NOMO-1 (cell line): ENCODE measurements at regions not wholly inside any gene's neighbourhood (a gene's known extent, or its start where the extent isn't known, plus 50 kb on each side); places are given as distances from the start of the nearest gene placed in this dataset.
A peak's percentile ranks its signal among the peaks of the same experiment; 100 is the strongest.
"Not testable (repeated sequence)": the region's sequence is repeated elsewhere in the genome, so short reads cannot be mapped to it uniquely, and the experiment has no call there.

Experiments
- DNase-seq, 2 experiments: peaks; one replicate each; lab custom pipeline; 2025; ENCODE audit not compliant: unreplicated experiment in 2 of 2; lab: John Stamatoyannopoulos, UW

DNA sequence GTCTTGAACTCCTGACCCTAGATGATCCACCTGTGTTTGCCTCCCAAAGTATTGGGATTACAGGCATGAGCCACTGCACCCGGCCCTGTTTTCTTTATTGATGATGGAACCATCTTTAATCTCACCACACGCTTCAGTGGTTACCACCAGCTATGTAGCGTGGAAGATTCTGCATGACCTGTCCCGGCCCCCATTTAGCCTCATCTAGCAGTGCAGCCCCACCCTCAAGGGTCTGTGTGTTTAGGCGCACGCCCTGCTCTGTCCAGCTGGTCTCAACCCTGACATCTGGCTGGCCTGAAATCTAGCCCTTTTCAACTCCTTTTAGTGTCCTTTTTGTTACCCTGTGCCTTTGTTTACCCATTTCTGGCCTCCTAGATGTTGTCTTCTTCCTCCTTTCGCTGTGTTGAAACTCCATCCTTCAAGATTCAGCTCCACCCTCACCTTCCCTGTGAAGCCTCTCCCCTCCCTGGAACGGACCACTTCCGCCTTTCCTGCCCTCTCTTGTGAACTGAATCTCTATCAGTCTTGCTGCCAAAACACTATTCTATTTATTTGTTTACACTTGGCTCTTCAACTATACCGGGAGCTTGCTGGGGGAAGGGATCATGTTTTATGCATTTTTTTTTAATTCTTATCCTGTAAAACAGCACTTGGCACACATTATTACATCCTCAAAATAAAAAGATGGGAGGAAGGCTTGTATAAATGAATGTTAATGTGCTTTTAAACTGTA, 101.0 kb upstream of the MTHFD1L start:
- no peak for DNase-seq

DNA sequence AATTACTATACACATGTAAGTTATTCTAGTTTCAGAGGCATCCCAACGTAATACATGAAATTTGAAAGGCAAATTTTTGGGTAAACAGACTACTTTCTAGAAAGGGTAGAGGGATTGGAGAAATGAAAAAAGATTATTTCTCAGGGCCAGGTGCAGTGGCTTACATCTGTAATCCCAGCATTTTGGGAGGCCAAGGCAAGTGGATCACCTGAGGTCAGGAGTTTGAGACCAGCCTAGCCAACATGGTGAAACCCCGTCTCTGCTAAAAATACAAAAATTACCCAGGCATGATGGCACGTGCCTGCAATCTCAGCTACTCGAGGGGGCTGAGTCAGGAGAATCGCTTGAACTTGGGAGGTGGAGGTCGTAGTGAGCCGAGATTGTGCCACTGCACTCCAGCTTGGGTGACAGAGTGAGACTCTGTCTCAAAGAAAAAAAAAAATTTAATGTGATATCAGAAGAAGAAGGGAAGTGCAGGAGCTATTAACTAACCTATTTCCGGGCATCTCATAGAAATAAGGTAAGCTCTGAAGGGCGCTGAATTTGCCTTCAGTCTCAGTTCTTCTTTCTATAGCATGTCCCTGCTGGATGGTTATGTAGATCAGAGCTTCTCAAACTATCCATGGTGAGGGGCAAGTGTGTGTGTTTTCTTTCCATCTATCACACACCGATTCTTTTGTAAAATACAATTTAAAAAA, 100.3 kb upstream of the MTHFD1L start:
- DNase-seq, result peak in 1 of 2 experiments; percentile 35

DNA sequence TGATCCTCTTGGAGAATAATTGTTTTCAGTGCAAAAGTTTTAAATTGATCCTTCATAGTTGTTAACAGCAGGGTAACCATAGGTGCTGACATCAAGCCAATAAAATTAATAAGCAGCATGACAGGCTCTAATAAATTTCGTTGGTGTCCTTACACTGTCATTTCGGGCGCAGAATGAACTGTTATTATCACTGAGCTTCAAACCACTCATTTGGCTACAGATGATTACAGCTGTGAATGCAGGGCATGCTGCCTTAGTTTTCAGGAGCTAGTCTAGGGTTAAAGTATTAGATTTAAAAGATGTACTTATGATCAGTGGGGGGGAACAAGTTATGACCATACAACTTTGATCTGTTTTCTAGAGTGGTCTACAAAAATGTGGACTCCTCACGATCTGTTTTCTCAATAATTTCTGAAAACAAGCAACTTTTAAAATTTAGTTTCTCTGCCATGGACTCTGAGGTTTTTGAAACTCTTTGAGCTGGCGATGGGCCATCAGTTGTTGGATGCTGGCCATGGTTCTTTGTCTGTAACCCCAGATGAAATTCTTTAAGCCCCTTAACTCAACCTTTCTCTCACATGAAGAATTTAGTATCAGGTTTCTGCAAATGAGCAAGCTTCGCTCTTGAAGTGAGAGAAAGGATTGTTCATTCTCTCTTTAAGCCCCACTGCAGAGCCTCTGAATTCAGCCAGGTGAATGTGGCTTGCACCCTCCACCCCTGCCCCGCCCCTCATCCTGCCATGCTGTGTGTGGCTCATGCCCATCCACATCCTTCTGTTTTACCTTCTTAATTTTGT, 99.1 kb upstream of the MTHFD1L start:
- no peak for DNase-seq

DNA sequence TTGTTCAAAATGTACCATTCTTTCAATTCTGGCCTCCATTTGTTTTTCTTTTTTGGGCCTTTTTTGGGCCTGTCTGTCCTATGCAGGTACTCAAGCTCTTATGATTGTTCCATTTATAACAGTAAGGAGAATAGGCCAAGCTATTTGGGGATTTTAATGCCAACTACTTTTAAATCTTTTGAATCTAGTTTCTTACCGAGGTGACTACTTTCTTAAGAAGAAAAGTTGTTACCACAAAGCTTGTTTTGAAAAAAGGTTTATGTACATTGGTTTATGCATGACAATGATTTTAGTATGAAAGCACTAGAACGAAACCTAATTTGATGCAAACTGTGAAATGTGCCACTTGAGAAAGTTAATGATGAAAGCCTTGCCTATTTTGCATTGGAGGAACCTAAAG, 98.3 kb upstream of the MTHFD1L start:
- no peak for DNase-seq

DNA sequence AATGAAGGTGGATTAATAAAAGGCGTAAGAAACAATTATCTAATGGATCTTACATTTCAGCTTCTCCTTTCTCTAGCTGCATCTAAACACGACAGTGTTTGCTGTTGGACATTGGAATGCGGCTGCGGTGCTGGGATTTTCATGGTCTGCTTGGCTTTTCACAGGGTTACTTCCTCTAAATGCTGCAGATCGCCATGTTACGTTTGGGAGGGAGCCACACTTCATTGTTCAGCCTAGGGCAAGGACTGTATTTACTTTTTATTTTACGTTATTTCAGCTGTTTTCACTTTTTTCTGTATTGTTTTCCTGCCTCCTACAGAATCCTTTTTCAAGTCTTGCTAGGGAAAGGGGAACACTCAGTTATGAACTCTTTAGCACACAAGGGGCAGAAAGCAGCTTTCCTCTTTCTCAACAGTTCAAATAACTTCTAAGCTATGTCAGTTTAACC, 97.9 kb upstream of the MTHFD1L start:
- no peak for DNase-seq

DNA sequence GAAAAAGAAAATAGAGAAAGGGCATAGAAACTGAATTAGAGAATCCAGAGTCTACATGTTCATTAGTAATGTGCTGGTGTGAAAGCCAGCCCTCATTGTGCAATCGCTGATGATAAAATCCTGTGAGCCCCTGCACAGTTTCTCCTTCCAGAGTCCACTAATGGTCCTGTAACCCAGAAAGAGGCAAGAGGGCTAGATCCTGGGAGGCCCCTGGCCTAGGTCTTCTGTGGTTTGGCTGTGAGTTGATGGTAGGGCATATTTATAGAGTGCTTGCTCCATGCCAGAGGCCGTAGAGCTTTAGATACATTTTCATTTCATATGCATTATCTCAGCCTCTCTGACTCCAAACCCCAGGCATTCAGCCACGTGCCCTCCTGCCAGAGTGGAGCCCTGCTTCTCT, 94.9 kb upstream of the MTHFD1L start:
- DNase-seq, result no peak

DNA sequence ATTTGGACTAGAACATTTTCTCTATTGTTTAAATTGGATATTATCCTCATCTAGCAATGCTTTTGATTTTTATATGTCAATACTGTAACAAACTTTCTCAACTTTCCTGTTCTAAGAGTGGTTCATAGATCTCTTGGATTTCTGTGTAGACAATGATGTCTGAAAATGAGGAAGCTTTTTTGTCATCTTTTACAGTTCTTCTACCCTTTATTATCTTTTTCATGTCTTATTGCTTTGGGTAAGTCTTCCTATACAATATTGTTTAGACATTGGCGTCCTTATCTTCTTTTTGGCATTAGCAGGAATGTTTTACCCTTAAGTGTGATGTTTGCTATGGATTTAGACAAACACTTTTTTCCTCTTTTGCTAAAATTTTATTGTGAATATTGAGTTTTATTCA, 91.5 kb upstream of the MTHFD1L start:
- DNase-seq, result no peak

DNA sequence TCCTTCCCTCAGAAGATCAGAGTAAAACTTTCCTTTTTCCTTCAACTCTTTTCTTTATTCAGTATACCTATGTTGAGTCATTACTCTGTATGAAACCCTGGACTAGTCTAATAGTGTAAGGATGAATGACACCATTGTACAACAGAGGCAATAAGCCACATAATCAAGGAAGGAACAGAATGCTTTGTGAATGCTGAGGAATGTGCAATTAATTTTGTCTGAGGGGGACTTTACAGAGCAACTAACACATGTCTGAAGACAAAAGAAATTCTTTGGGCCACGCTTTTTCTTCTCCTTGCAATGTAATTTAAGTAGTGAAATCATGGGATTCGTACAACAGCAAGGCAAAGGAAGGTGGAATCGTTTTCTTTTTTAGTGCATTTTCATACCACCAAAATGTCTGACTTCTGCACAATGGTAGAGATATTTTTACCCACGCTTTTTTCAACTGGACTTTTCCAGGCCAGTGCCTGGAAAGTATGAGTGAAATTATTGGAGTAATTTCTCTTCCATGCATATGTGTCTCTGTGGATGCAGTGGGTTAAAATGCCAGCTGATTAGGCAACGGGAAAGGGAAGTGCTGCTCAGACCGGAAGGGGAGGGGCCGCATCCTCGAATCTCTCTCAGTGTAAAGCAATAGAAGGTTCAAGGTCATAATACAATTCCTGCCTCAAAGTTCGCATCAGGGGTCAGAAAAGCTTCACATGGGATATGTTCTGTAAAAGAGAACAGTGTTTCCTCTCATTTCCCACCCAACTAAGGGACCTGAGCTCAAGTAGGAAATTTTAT, 89.9 kb upstream of the MTHFD1L start:
- DNase-seq, result no peak

DNA sequence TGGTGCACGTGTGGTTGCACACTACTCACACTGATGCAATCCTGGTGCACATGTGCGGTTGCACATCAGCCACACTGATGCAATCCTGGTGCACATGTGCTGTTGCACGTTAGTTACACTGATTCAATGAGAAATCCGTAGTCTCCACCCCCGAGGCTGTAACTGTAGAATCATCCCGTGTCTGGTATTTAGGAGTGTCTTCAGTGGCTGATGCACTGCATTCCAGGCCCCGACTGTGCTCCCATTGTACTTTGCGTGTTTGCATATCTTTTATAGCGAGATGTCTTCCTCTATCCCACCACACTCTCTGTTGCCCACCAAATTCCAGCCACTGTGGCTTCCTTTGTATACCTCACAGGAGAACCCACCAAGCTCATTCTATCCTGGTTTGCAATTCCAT, 87.8 kb upstream of the MTHFD1L start:
- no peak for DNase-seq

DNA sequence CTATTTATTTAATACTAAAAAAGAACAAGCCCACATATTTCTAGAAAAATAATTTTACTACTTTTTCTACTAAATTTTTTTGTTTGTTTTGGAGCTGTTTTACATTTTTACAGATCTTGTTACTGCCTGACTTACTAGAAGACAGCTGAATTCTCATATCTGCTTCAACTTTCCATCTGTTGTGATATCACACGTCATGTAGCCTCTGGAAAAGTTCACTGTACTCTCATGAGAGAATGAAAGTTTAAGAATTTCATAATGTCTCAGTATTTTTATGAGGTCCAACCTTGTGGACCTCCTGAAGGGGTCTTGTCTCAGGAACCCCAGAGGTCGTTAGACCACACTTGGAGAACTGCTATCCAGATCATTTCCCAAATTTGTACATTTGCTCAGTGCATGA, 81.7 kb upstream of the MTHFD1L start:
- DNase-seq, result no peak

DNA sequence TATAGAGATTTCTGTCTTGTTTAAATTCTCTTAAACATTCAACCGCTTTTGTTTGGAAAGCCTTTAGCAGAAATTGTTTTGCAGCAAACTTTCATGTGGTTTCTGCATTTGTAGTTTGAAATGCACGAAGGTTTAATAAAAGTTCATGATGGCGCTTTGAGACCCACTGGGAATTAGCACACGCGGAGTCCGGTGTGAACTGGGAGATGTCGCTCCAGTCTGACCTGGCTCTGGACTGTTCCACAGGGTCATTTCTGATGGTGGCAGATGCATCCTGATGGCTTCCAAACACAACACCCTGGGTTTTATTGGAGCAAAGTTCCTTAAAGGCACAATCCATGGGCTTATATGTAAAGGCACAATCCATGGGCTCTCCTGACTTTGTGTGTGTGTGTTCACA, 78.1 kb upstream of the MTHFD1L start:
- DNase-seq, result no peak

DNA sequence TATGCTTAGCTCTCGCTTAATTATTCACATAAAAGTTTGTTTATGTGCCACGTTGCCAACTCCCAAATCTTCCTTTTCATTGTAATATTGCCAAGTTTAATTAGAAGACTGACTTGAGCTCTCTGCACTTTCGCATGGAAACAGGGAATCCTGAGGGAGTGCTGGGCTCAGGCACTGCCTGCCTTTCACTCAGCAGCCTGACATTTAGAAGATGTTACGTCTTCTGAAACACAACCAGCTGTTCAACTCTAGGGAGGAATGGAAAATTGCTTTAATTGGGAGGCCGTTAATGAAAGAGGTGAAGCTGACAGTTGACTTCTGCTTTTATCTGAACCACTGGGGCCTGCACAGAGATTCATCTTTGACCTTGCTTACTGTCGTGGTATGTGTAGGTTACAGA, 77.4 kb upstream of the MTHFD1L start:
- DNase-seq, result peak; percentile 45 to 70

DNA sequence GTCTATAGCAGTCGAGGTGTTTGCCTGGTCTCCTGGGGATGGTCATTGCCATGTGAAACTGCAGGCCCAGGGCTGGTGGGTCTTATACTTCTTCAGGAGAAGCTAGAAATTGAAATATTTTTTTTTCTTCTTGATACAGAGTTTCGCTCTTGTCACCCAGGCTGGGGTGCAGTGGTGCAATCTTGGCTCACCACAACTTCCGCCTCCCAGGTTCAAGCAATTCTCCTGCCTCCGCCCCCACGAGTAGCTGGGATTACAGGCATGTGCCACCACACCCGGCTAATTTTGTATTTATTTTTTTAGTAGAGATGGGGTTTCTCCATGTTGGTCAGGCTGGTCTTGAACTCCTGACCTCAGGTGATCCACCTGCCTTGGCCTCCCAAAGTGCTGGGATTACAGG, 75.6 kb upstream of the MTHFD1L start:
- not testable (repeated sequence) for DNase-seq

DNA sequence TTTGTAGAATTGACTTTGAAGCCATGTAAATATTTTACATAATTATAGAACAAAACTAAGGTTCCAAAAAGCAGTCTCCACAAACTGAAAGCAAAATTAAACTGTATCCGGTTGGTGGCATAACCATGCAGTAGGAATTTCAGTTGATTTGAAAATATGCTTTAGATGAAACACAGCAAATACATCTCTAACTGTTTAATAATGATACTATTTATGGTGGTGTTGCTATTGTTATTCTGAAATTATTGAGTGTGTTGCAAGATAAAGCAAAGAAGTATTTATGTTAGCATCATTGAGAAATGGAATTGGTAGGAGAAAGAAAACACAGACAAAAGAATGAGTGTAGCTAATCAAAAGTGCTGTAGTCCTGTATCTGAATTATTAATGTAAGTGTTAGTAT, 73.8 kb upstream of the MTHFD1L start:
- no peak for DNase-seq

DNA sequence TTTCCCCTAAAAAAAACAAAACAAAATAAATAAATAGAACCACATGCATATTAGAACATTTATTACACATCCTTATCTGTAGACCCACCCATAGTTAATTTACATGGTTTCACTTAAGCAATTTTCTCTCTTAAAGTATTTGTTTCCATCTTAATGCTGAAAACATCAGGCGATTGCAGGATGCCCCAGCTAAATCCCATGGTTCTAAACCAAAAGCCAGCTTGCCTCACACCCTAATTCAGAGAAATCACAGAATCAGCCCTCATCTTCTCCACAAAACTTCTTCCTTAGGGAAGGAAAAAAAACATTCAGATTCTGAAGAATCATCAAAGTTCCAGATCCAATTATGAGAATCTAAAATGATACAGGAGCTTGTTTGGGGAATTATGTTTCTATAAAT, 67.6 kb upstream of the MTHFD1L start:
- DNase-seq, result no peak

DNA sequence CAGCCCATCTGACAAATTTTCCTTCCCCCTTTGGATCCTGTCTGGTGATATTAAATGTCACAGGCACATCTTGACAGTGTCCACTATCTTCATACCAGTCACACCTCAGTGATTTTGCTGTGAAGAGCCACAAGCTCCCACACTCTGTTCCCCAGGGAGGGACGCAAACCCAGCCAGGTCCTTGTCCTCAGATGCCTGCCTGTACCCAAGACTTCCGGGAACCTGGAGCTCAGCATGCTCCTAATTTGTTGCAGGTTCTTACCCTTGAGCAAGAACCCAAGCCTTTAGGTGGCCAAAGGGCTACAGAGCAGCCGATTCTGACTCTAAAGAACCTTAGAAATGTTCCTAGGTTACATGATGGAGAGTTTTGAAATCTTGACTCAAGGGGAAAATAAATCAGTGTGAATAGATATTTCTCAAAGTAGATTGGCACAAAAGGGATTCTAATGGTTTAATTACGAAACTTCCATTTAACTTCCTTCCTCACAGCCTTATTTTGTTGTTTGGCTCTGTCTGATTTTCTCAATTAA, 66.2 kb upstream of the MTHFD1L start:
- DNase-seq, result no peak

DNA sequence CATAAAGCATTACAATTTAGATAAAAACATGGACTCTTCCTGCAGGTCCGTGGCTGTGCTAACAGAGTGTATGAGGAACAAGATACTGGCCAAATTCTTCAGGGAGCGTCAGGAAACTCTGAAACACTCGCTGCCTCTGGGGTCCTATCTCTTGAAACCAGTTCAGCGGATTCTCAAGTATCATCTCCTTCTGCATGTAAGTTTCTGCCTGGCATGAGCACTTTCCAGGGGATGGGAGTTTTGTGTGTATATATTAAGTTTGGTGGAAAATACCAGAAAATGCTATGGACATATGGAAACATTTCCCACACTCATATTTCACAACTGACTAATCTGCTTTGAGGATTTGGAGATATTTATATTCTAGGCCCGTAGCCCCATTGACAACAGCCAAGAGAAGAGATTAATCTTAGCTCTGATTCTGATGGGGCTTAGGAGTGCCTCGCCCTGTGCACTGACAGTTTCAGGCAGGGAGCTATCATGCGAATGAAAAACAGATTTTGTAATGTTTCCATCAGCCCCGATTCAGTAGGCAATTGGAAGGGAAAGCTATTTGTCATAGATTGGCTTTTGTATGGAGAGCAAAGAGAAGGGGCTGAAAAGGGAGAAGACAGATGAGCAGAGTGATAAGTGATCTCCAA, 64.7 kb upstream of the MTHFD1L start:
- no peak for DNase-seq

DNA sequence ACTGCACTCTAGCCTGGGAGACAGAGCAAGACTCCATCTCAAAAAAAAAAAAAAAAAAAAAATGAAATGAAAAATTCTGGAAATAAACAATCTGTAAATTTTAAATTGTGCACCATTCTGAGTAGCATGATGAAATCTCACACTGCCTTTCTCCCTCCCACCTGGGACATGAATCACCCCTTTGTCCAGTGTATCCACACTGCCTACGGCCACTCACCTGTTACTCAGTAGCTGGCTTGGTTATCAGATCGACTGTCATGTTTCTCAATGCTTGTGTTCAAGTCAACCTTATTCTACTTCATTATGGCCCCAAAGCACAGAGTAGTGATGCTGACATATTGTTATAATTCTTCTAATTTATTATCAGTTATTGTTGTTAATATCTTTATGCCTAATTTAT, 58.7 kb upstream of the MTHFD1L start:
- no peak for DNase-seq

DNA sequence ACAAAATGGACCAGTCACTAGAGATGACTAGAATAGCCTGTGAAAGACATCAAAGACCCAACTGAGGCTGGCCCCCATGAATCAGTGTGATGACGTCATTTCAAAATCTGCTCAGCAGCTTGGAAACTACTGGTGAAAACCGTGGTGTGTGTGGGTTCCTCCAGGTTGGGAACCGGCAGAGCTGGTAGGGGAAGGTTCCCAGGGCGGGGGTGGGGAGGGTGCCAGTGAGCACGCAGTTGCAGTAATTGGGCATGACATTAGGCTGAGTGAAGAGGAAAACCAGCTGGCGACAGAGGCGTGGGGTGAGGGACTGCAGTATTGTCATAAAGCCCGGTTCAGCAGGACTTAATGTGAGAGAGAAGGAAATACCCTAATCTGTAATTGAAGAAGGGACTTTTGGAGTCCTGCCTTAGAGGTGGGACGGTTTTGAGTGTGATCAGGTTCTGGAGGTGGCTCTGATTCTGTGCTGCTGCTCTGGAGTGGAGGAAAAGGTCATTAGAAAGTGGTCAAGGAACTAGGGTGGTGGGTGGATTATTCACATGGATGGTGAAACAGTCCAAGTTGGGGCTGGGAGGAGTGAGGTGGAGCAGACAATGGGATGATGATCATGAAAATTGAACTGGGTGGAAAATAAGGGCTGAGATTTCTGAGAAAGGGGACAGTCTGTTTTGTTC, 52.0 kb upstream of the MTHFD1L start:
- DNase-seq, result no peak

DNA sequence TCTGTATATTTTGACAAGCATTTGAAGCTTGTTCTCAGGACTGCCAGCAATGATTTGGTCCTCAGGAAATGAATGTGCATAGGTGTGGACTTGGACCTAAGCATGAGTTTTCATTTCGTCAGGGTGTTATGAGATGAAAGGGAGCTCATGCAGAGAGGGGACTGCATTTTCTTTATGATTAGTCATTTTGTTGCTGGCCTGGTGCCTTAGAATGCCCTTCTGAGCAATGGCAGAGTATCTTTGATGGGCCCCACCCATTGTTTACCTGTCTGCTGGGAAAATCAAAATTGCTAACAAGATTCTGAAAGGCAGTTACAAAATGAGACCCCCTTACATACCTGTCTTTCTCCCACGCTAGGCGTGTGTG, 51.5 kb upstream of the MTHFD1L start:
- DNase-seq, result no peak
